Mesothelial cell of epicardium (in vitro differentiated cells): ENCODE measurements at regions not wholly inside any gene's neighbourhood (a gene's known extent, or its start where the extent isn't known, plus 50 kb on each side); places are given as distances from the start of the nearest gene placed in this dataset.

ENCODE experiments used
- DNase-seq, 2 experiments: peaks; one replicate each; pipeline ENCODE4 v3.0.0; 2021; ENCODE audit warnings: low spot score in 2 of 2; ENCODE audit not compliant: unreplicated experiment in 2 of 2
- H3K27ac Mint-ChIP-seq: 2 replicates; pipeline ENCODE4 v1.8.0; 2021; ENCODE audit warnings: mixed read lengths
- H3K27me3 Mint-ChIP-seq: 2 replicates; pipeline ENCODE4 v1.8.0; 2021; ENCODE audit warnings: low read depth, mixed read lengths
- H3K36me3 Mint-ChIP-seq: 2 replicates; pipeline ENCODE4 v1.8.0; 2021; ENCODE audit warnings: mixed read lengths
- H3K4me1 Mint-ChIP-seq: 2 replicates; pipeline ENCODE4 v1.8.0; 2021; ENCODE audit warnings: mixed read lengths
- H3K4me3 Mint-ChIP-seq: 2 replicates; pipeline ENCODE4 v1.8.0; 2021; ENCODE audit warnings: mild to moderate bottlenecking, moderate library complexity, mixed read lengths
- H3K9me3 Mint-ChIP-seq: 2 replicates; pipeline ENCODE4 v1.8.0; 2021; ENCODE audit warnings: mixed read lengths
- CTCF ChIP-seq: fragments of 200-600 bp; sonication (generic); IDR thresholded peaks from one replicate; pipeline ENCODE4 v1.5.0; 2021; ENCODE audit warnings: antibody characterized with exemption; ENCODE audit not compliant: unreplicated experiment

GRCh38 chr1:181985936-181986906 lies 75.3 kb downstream of the ZNF648 start:
- H3K27me3 Mint-ChIP-seq: peaks cover 32% of the 10 kb centered on the region
- no peak overlapping the region for H3K4me3 Mint-ChIP-seq
- DNase-seq: no peak
- H3K4me1 Mint-ChIP-seq: peaks cover 3% of the 10 kb centered on the region
- H3K9me3 Mint-ChIP-seq: no peaks in the 10 kb centered on the region
- no peak overlapping the region for H3K27ac Mint-ChIP-seq
- no peaks in the 10 kb centered on the region for H3K36me3 Mint-ChIP-seq
- TF ChIP-seq CTCF: no peak

- no peak for TF ChIP-seq CTCF
- Mint-ChIP-seq H3K36me3 (no peaks in the 10 kb centered on the region), H3K4me3 (no peak overlapping the region), H3K9me3 (no peaks in the 10 kb centered on the region), H3K27ac (no peak overlapping the region), H3K4me1 (peaks cover 3% of the 10 kb centered on the region), H3K27me3 (peaks cover 35% of the 10 kb centered on the region)
- no peak for DNase-seq
Measured at GRCh38 chr1:181985281-181985680, 76.2 kb downstream of the ZNF648 start.

GRCh38 chr1:181984006-181984405 lies 77.5 kb downstream of the ZNF648 start:
- no peaks in the 10 kb centered on the region for H3K36me3 Mint-ChIP-seq
- H3K27ac Mint-ChIP-seq: no peak overlapping the region
- no peak for TF ChIP-seq CTCF
- H3K4me1 Mint-ChIP-seq: peaks cover 3% of the 10 kb centered on the region
- peaks cover 35% of the 10 kb centered on the region for H3K27me3 Mint-ChIP-seq
- DNase-seq: no peak
- H3K4me3 Mint-ChIP-seq: no peak overlapping the region
- H3K9me3 Mint-ChIP-seq: peaks cover 5% of the 10 kb centered on the region

- Mint-ChIP-seq H3K27ac (no peak overlapping the region), H3K4me3 (no peak overlapping the region), H3K9me3 (peaks cover 20% of the 10 kb centered on the region), H3K36me3 (no peaks in the 10 kb centered on the region), H3K4me1 (peaks cover 1% of the 10 kb centered on the region), H3K27me3 (peaks cover 34% of the 10 kb centered on the region)
- no peak for TF ChIP-seq CTCF
- no peak for DNase-seq
Measured at GRCh38 chr1:181981821-181982220, 79.7 kb downstream of the ZNF648 start.

- Mint-ChIP-seq H3K27ac (no peak overlapping the region), H3K27me3 (peaks cover 9% of the 10 kb centered on the region), H3K4me1 (no peaks in the 10 kb centered on the region), H3K36me3 (no peaks in the 10 kb centered on the region), H3K4me3 (no peak overlapping the region), H3K9me3 (peaks cover 16% of the 10 kb centered on the region)
- no peak for DNase-seq
- TF ChIP-seq CTCF: no peak
Measured at GRCh38 chr1:181972256-181972655, 89.3 kb downstream of the ZNF648 start.
